ENCODE measurements at regions not wholly inside any gene's neighbourhood (a gene's known extent, or its start where the extent isn't known, plus 50 kb on each side); places are given as distances from the start of the nearest gene placed in this dataset.

DNA sequence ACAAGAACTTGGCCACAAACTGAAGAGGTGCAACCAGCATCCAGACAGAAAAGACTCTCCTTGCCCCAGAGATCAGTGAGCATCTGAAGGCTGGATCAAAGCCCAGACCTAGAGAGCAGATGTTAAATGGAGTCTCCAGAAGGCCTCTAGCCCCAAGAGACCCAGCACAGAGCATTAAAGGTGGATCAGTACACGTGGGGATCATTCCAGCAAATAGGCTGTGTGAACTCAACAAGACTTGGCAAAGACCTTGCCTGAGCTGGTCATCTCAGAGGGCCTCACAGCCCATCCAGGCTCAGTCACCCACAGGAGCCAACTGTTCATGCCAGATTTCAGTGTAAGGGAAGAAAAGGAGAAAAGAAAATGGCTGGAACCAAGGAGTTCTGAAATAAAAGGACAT lies 214.0 kb downstream of the ENC1 start:
- no peak for DNase-seq (ENCODE audit: low read depth, low spot score)

DNA sequence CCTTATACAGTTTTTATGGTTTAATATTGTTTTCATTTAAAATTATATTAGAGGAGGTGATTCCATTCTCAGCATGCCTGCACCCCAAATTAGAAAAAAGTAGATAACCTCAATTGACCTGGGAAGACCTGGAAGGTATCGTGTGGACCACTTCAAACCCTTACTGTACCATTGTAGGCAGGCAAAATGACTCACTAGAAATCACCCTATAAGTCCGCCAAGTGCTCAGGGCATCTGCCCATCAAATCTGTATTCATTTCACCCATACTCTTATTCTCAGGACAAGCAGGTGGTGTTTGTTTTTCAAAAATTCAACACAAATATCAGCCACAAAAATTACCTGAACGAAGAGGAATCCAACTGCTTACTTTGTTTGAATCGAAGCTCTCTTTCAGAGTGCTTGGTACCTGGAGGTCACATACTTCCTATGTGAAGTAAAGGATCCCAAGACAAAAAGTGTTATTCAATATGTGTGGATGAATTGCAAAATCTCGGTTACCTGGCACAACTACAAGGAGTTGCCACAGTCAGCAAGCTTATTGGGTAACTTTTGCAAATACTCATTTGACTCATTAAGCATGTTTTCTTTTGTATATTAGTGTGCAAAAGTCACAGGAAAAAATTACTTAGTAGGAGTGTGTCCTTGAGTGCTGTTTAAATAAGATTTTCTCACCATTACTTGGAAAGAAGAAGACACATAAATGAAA lies 216.2 kb downstream of the ENC1 start:
- DNase-seq (ENCODE audit: low read depth, low spot score), result no peak

DNA sequence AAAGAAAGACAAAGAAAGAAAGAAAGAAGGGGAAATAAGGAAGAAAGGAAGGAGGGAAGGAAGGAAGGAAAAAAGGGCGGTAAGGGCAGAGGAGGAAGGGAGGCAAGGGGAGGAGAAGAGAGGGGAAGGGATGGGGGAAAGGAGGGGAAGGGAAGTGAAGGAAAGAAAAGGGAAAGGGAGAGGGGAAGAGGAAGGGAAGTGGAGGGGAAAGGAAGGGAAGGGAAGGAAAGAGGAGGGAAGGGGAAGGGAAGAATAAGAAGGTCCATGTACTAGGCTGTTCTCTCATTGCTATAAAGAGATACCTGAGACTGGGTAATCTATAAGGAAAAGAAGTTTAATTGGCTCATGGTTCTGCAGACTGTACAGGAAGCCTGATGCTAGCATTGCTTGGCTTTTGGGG lies 217.1 kb downstream of the ENC1 start:
- no peak for DNase-seq (ENCODE audit: low read depth, low spot score)

DNA sequence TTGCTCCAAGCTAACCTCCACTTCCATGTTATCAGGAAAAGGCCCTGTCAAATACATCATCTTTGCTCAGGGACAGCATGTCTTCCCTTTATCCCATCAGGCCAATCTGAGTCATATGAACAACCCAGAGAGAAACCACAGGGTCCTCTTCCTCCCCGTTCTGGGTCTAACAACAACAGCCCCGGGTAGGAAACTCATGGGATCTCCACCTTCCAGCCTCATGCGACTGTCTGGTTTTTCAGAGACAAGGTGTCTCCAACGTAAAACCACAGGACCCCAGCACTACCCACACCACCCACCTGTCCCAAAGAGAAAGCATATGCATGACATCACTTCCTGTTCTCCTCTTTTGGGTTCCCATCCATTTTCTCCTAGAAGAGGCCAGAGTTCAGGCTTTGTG lies 217.9 kb downstream of the ENC1 start:
- no peak for DNase-seq (ENCODE audit: low read depth, low spot score)

DNA sequence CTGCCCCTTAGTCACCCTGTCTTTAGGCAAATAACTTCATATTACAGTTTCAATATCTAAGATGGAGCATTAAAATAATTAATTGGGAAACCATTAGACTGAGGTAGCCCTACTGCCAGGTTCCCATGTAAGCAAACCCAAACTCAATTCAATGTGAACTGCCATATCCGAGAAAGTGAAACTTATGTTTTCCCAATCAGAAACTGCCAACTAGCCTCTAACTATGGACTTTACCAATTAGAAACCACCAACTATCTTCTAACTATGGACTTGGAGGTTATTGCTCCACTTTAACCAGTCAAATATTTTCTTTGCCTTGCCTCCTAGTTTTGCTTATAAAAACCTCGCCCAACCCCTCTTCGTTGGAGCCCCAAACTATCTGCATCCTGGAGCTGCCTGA lies 218.5 kb downstream of the ENC1 start:
- no peak for DNase-seq (ENCODE audit: low read depth, low spot score)

DNA sequence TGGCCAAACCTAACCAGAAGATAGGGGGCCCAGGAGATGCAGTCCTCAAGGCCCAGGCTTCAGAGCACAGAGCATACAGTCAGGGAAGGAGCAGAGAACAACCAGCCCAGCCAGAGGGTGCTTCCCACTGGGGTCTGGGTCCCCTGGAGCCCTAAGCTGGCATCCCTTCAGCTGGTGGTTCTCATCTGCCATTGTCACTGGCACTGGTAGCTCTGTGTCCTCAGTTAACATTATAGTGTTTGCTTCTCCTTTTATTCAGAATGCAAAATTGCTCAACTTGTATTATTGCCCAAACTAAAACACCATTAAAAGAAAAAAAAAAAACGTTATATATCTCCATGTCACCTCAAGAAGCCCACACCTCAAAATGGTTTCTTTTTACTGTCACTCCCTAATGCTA lies 219.2 kb downstream of the ENC1 start:
- DNase-seq (ENCODE audit: low read depth, low spot score), result no peak

DNA sequence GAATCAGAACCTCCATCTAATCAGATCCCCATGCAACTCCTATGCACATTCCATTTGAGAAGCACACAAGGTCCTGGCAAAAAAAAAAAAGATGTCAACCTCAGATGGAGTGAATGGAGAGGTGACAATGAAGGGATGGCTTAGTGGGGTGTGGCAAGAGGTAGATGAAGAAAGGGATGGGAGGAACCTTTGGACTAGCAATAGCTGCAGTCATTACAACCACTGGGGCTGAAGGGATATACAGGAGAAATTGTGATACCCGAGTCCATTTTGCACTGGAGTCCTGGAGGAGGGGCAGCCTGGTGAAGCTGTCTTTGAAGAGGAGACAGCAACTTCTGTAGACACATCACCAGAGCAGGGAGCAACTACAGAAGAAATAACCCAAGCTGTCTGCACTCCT lies 219.6 kb downstream of the ENC1 start:
- no peak for DNase-seq (ENCODE audit: low read depth, low spot score)

DNA sequence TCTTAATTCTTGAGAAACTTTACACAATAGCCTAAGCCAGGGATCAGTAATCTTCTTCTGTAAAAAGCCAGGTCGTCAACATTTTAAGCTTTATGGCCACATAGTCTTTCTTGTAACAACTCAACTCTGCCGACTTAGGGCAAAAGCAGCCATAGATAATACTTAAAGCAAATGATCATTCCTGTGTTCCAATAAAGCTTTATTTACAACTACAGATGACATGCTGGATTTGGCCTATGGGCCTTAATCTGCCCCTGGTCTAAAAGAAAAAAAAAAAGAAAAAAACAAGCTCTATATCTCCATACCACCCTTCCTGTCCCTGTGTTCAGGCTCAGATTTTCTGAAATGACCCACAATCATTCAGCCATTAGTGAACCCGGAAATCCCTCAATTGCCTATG lies 220.3 kb downstream of the ENC1 start:
- no peak for DNase-seq (ENCODE audit: low read depth, low spot score)

DNA sequence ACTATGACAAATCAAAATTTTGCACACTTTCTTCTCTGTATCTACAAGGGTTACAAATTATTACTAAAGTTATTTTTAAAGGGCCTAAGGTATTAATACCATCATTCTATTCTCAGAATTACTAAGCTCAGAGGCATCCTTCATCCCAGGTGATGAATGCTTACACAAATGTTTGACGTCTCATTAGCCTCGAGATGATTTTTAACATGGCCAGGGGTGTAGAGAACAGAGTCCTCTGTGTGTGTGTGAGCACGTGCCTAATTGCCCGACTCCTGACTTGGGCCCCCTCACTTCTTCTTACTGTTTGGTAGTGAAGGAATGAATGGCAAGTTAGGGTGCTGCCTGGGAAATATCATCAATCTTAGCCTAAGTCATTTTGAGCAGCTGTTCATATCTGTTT lies 221.1 kb downstream of the ENC1 start:
- DNase-seq (ENCODE audit: low read depth, low spot score), result no peak

DNA sequence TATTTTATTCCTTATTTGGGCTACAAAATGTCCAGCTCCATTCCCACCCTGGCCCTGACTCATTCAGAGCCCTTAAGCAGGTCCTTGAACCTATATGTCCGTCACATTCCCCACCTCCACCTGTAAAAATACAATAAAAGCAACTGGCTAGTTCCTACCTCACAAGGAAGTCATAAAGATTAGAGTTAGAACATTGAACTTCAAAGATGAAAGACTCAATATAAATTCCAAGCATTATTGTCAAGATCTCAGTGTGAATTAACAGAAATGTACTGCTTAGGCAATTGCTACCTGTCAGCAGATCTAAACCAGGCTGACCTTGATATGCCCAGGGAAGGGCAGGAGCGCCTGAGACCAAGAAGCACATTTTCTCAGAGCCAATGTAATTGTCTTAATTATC lies 221.8 kb downstream of the ENC1 start:
- DNase-seq (ENCODE audit: low read depth, low spot score), result no peak

DNA sequence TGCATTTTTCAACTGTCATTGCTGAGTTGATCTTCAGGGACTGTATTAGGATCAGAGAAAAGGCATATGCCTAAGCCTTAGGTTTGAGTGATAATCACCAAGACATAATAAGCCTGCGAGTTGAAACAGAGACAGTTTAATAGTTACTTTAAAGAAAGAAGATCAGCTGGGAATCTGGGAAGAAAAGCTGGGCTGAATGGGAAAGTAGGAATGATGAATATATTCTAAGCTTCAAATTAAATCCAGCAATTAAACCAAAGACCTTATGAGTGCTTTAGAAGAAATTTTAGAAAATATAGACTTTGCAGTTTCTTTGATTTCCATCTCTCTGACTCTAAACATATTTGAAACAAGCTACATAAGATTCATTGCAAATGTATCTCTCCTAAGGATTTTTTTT lies 222.3 kb downstream of the ENC1 start:
- no peak for DNase-seq (ENCODE audit: low read depth, low spot score)

DNA sequence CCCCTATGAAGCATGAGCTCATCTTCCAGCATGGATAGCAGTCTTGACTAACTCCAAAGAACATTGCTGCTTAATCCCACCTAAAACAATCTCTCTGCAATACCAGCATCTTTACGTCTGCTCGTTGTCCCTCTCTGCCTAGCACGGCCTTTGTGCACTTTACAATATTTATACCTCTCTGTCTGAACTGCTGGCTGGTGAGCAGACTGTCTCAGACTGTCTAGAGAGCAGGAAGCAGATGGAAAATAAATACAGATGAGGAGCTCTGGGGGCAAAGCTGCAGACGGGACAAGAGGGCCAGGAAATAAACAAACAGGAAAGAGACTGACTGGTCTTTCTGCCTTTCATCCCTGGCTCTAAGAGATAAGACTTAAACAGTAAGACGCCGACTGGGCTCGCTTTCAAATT lies 224.8 kb downstream of the ENC1 start:
- no peak for DNase-seq (ENCODE audit: low read depth, low spot score)

DNA sequence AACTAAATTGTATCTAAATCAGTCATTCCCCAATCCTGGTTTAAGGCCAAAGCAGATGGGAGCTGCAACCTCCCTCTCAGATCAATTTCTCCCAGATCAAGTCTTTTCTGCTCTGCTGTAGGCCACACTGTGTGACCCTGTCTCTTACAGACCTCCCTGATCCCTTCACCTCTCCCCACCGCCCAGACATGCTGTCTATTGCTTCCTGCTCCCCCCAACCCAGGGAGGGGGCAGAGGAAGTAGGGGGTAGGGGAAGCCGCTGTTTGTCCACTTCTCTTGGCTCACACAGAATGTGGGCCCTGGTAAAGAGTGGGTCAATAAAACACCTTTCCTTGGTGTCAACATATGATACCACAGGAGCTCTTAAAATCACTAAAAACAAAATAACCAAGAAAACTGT lies 226.3 kb downstream of the ENC1 start:
- no peak for DNase-seq (ENCODE audit: low read depth, low spot score)

DNA sequence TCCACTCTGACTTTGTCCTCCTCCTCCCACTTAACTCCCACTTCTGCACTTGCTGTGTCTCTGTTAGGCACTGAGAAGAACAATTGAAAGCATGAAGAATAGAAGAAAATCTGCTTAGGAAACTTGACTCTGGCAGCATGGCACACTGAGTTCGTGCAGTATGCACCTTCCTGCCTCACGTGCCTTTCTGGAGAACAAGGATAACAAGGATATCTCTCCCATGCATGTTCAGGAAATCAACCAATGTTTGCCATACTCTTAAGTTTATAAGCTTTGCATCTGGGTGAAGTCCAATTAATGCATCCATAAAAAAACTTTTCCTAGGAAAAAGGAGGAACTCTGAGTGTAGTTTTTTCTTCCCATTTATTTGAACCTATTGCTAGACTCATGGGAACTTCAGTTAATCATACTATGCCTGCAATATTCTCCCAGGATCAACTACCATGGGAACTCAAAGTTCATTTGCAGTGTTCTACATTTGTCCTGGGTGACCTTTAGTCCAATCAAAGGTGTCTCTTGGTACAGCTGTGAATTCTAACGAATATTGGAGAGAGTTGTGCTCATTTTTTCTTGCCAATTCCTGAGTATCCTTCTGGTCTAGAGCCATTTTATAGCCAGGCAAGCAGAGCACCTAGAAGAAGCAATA lies 227.0 kb downstream of the ENC1 start:
- DNase-seq (ENCODE audit: low read depth, low spot score), result no peak

DNA sequence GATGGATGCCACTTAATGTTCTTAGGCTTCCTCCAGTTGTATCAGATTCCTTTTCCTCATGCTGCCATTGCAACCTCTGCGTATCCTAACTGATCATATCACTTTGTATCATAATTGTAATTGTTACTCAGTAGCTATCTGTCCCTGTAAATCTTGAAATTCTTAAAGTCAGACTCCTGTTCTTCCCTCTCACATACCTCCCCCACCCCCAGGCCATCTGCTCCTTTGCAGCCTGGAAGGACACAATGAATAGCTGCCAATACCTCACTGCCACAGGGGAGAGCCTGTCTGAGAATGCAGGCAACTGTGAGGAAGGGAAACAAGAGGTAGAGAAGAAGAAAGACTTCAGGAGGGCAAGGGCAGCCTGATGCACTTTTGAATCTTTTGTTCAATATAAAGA lies 228.5 kb downstream of the ENC1 start:
- DNase-seq (ENCODE audit: low read depth, low spot score), result no peak

DNA sequence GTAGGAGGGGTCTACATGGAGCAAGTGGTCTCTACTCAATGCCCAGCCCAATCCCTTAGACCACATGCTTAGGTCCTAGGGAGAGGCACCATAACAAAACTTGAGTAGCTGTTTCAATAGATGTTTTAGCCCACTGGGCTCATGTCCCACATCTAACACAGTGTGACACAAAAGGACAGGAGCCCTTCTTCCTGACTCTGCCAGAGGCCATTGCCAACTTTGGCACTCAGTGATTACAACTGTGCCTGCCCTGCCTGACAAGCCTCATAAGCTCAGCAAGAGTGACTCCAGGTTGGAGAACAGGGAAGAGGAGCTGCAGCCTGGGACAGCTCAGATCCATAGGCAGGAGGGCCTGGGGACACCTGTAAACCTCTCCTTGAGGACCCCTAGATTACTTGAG lies 230.8 kb downstream of the ENC1 start:
- DNase-seq (ENCODE audit: low read depth, low spot score), result no peak

DNA sequence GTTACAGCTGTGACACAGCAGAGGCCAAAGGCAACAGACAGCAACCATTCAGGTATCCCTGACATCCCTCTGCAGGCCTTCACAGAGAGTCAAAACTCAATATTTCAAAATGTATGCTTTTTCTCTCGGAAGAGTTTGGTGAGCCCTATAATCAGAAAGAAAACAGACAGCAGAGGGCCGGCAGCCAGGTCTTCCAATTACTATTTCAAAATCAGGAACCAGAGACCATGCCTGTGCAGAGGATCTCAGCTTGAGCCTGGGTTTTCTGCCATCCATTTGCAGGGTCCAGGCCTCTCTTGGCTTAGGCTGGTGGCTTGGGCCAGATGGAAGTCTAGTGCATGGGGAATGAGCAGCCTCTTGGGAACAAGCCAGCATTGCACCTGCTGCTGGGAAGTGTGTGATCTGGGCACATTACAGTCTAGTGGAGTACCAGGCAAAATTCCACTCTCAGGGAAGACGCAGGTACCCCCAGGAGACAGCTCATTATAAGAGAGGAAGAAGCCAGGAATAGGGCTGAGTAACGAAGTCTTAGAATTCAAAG lies 231.3 kb downstream of the ENC1 start:
- DNase-seq (ENCODE audit: low read depth, low spot score), result no peak

DNA sequence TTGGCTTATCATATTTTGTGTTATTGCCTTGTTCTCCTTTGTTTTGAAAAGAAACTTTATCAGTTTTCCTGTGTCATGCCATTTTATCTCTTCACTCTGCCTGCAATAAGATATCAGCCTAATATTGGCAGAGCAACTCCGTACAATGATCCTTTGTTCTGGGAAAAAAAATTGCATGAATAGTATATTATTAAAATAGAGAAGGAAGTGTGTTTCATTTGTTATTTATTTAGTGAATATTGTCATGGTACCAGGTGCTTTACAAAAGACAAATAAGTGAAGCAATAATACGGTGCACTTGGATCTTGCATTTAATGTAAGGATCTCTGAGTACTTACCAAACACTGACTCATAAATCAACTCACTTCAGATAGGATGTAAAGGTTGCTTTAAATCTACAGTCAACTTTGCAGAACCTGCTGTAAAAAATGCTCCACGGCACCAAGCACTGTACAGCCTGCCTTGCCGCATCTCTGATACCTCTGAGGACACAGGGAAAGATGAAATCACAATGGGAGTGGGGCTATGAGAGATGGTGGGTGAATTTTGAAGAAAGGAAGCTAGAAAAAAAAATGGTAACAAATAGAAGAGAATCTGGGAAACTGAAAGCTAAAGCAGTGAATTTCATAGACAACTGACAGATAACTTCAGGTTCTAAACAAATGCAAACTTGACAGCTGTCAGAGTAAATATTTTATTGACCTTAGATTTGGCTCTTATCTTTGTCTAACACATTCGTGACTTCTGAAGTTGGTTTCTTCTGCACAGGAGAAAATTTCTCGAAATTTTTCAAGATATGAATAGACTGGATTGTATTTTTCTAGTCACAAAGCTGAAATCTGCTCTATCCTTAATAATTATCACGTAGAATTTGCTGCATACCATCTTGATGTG lies 232.1 kb downstream of the ENC1 start:
- no peak for DNase-seq (ENCODE audit: low read depth, low spot score)

DNA sequence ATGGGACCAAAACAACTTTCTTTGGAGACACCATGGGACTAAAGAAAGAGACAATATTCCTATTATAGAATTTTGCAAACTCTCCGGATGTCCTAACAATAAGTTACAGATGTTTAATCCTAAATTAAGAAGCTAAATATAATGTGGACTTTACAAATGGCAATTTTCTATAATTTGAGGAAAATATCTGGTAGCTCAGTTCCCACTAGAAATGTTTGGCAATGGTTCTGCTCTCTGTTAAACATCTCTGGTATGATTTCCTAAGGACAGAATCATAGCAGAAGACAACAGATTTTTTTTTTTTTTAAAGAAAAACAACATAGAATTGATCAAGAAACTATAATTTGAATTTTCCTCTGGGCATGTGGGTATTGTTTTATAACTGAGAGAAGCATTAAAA lies 232.8 kb downstream of the ENC1 start:
- DNase-seq (ENCODE audit: low read depth, low spot score), result no peak

DNA sequence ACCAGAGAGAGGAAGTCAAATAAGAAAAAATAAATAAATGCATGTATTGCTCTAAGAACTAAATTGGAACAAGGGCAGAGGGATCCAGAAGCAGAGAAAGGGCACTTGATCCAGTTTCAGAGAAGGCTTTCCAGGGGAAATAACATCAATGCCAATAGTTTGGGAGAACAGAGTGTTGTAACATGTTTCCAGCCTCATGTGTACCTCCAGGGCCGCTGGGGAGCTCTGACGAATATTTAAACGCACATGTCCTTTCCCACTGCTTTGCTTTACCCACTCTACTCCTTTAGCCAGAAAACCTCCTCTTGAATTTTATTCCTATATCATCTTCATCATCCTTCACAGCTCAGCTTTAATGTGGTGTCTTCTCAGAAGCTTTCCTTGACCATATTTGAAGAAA lies 233.7 kb downstream of the ENC1 start:
- DNase-seq (ENCODE audit: low read depth, low spot score), result no peak

DNA sequence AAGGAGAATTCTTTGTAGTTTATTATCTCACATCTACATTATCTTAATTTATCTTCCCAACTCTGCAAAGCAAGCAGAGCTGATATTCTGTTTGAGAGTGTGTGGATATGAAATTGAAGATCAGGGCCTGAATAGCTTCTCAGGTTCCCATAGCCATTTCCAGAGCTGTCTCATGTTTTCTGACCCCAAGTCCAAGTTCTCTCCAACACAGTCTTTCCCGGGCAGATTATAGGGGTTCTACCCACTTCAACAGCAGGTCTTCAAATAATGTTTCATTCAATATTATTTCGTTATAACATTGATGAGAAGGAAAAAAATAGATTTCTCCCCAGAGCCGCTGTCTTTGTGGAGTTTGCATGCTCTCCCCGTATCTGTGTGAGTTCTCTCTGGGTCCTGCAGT lies 234.9 kb downstream of the ENC1 start:
- DNase-seq (ENCODE audit: low read depth, low spot score), result no peak

Measured in smooth muscle cell of the brain vasculature (primary cell).